OCI-LY7 (cell line): ENCODE measurements at regions not wholly inside any gene's neighbourhood (a gene's known extent, or its start where the extent isn't known, plus 50 kb on each side); places are given as distances from the start of the nearest gene placed in this dataset.

Source experiments
- BruUV-seq: library from RNA; stranded (reverse); fragments of 400-500 nt; replicated peaks from 2 replicates; lab custom pipeline; 2021; lab: Mats Ljungman, UMichigan
- CTCF ChIA-PET: fragments of 300-600 bp; sonication (Branson Sonifier 250); formaldehyde crosslinking; loops from one replicate; lab custom pipeline; 2022; ENCODE audit warnings: antibody characterized with exemption; ENCODE audit not compliant: unreplicated experiment; lab: Charles Lee
- POLR2A ChIA-PET: fragments of 300-600 bp; sonication (Branson Sonifier 250); formaldehyde crosslinking; loops from one replicate; lab custom pipeline; 2022; ENCODE audit warnings: antibody characterized with exemption; lab: Charles Lee
- DNase-seq: peaks from one replicate; pipeline ENCODE4 v3.0.0-alpha.2; 2015; ENCODE audit warnings: low spot score
- H2AFZ ChIP-seq: fragments of 200-600 bp; sonication (generic), shearing (Covaris generic); 2 replicates; pipeline ENCODE4 v1.6.1; 2014; ENCODE audit warnings: mild to moderate bottlenecking, antibody characterized with exemption, low read length, moderate library complexity
- H3K27ac ChIP-seq: fragments of 200-600 bp; sonication (generic); 2 replicates; pipeline ENCODE4 v1.5.1; 2014; ENCODE audit warnings: mixed run types, low read depth, mild to moderate bottlenecking, moderate library complexity, low read length, inconsistent platforms; ENCODE audit not compliant: poor library complexity, severe bottlenecking
- H3K36me3 ChIP-seq: fragments of 200-600 bp; sonication (generic); 2 replicates; pipeline ENCODE4 v1.6.1; 2014; ENCODE audit warnings: mild to moderate bottlenecking, antibody characterized with exemption, low read length, moderate library complexity, mixed read lengths; ENCODE audit not compliant: insufficient read depth
- H3K4me1 ChIP-seq: fragments of 200-600 bp; sonication (generic); 2 replicates; pipeline ENCODE4 v1.5.1; 2014; ENCODE audit warnings: mild to moderate bottlenecking, low read length; ENCODE audit not compliant: insufficient read depth, poor library complexity, severe bottlenecking
- H3K4me2 ChIP-seq: fragments of 200-600 bp; sonication (generic); 2 replicates; pipeline ENCODE4 v1.6.1; 2014; ENCODE audit warnings: mild to moderate bottlenecking, low read length
- H3K4me3 ChIP-seq: fragments of 200-600 bp; sonication (generic); 2 replicates; pipeline ENCODE4 v1.5.1; 2014; ENCODE audit warnings: mild to moderate bottlenecking, low read depth, low read length; ENCODE audit not compliant: poor library complexity, severe bottlenecking
- H3K79me2 ChIP-seq: fragments of 200-600 bp; sonication (generic); 2 replicates; pipeline ENCODE4 v1.6.1; 2016; ENCODE audit warnings: low read depth, mild to moderate bottlenecking, low read length, moderate library complexity, mixed read lengths; ENCODE audit not compliant: insufficient read depth
- H3K9me2 ChIP-seq: fragments of 200-600 bp; sonication (generic); 2 replicates; pipeline ENCODE4 v1.6.1; 2016; ENCODE audit warnings: mild to moderate bottlenecking, low read length, mixed read lengths; ENCODE audit not compliant: insufficient read depth
- H3K9me3 ChIP-seq: fragments of 200-600 bp; sonication (generic); 2 replicates; pipeline ENCODE4 v1.6.1; 2014; ENCODE audit warnings: mild to moderate bottlenecking, mixed run types, low read length, mixed read lengths
- H4K20me1 ChIP-seq: fragments of 200-600 bp; sonication (generic); 2 replicates; pipeline ENCODE4 v1.6.1; 2014; ENCODE audit warnings: mild to moderate bottlenecking, antibody characterized with exemption, low read length, moderate library complexity, mixed read lengths; ENCODE audit not compliant: insufficient read depth
- EZH2phosphoT487 ChIP-seq: fragments of 200-600 bp; sonication (generic); IDR thresholded peaks from 2 replicates; pipeline ENCODE4 v1.6.1; 2018; ENCODE audit warnings: low read depth, borderline replicate concordance, mild to moderate bottlenecking, mixed run types, antibody characterized with exemption, low read length, moderate library complexity, mixed read lengths
- intact Hi-C: fragments of 100-400 bp; cut with micrococcal nuclease; formaldehyde crosslinking; loops from one replicate; pipeline ENCODE4 v1.10.0; 2022; ENCODE audit not compliant: unreplicated experiment
- TF ChIP-seq, protein P1 (sequence below): fragments of 200-600 bp; sonication (generic); conservative IDR thresholded peaks from 2 replicates; pipeline ENCODE4 v1.5.1; 2014; ENCODE audit warnings: mild to moderate bottlenecking, antibody characterized with exemption, low read length, moderate library complexity, mixed read lengths

- no peak overlapping the region for H3K27ac ChIP-seq
- H3K79me2 ChIP-seq = no peaks in the 10 kb centered on the region
- no peak overlapping the region for H3K4me2 ChIP-seq
- ChIA-PET CTCF (no interaction called here), POLR2A (no interaction called here)
- TF ChIP-seq EZH2phosphoT487 = no peak
- TF ChIP-seq, protein P1, sequence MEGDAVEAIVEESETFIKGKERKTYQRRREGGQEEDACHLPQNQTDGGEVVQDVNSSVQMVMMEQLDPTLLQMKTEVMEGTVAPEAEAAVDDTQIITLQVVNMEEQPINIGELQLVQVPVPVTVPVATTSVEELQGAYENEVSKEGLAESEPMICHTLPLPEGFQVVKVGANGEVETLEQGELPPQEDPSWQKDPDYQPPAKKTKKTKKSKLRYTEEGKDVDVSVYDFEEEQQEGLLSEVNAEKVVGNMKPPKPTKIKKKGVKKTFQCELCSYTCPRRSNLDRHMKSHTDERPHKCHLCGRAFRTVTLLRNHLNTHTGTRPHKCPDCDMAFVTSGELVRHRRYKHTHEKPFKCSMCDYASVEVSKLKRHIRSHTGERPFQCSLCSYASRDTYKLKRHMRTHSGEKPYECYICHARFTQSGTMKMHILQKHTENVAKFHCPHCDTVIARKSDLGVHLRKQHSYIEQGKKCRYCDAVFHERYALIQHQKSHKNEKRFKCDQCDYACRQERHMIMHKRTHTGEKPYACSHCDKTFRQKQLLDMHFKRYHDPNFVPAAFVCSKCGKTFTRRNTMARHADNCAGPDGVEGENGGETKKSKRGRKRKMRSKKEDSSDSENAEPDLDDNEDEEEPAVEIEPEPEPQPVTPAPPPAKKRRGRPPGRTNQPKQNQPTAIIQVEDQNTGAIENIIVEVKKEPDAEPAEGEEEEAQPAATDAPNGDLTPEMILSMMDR = no peak
- H2AFZ ChIP-seq = no peak overlapping the region
- no peaks in the 10 kb centered on the region for H3K4me1 ChIP-seq
- H3K9me3 ChIP-seq = no peaks in the 10 kb centered on the region
- no peaks in the 10 kb centered on the region for H4K20me1 ChIP-seq
- no peaks in the 10 kb centered on the region for H3K9me2 ChIP-seq
- BruUV-seq = no TSS peak
- H3K36me3 ChIP-seq = no peaks in the 10 kb centered on the region
- DNase-seq = no peak
- H3K4me3 ChIP-seq = no peak overlapping the region
- intact Hi-C loops = no loop called here
Observed at GRCh38 chr14:56972948-56973347, 162.7 kb upstream of the OTX2 start.

DNA sequence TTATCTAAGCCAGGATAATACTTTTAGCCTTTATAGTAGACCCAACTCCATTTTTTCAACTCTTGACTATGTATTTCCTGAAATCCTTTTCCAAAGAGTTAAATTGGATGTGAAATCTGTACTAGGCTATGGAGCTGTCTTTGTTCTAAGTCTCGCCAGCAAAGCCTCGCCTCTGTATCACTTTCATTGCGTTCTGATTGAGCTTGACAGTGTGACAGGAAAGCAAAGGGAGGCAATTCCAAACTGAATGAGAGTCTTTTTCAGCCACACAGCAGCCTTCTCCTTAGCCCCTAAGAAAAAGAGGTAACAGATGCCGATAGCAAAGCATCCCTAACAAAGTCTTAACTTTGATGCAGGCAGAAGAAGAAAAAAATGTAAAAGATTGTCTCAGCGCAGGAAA, 154.6 kb upstream of the OTX2 start:
- no peak overlapping the region for H2AFZ ChIP-seq
- H4K20me1 ChIP-seq = no peaks in the 10 kb centered on the region
- H3K4me3 ChIP-seq = no peak overlapping the region
- no peak overlapping the region for H3K4me2 ChIP-seq
- H3K9me2 ChIP-seq = no peaks in the 10 kb centered on the region
- H3K27ac ChIP-seq = no peak overlapping the region
- intact Hi-C loops = no loop called here
- TF ChIP-seq EZH2phosphoT487 = no peak
- TF ChIP-seq, protein P1 = no peak
- DNase-seq = no peak
- H3K9me3 ChIP-seq = no peaks in the 10 kb centered on the region
- ChIA-PET POLR2A (interaction anchor here (0.7 kb wide), 1 partner anchor 31 kb away, joined by 3 read pairs; no protein-coding TSS in a partner anchor), CTCF (no interaction called here)
- H3K36me3 ChIP-seq = no peaks in the 10 kb centered on the region
- no peaks in the 10 kb centered on the region for H3K79me2 ChIP-seq
- BruUV-seq = no TSS peak
- no peaks in the 10 kb centered on the region for H3K4me1 ChIP-seq

DNA sequence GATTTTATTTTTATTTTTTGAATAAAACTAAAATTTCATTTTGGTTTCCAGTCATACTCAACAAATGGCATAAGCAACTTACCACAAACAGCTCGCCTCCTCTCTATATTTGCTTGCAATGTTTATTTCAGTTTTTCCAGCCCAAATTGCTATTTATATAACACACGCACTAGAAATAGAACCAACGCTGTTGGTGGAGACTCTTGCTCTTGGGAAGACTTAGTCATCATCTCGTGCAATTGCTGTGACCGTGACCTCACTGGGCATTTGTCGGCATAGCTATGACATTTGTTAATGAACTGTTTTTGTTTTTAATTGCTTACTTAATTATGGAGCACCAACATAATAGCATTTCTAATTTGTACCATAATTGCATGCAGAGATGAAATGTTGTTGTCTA, 153.1 kb upstream of the OTX2 start:
- POLR2A ChIA-PET = no interaction called here
- no peaks in the 10 kb centered on the region for H3K9me2 ChIP-seq
- H2AFZ ChIP-seq = no peak overlapping the region
- H4K20me1 ChIP-seq = no peaks in the 10 kb centered on the region
- CTCF ChIA-PET = no interaction called here
- H3K27ac ChIP-seq = no peak overlapping the region
- H3K36me3 ChIP-seq = no peaks in the 10 kb centered on the region
- no peak overlapping the region for H3K4me3 ChIP-seq
- no peak overlapping the region for H3K4me2 ChIP-seq
- no peak for DNase-seq
- no TSS peak for BruUV-seq
- H3K4me1 ChIP-seq = no peaks in the 10 kb centered on the region
- H3K9me3 ChIP-seq = no peaks in the 10 kb centered on the region
- no peaks in the 10 kb centered on the region for H3K79me2 ChIP-seq
- TF ChIP-seq EZH2phosphoT487 = no peak
- TF ChIP-seq, protein P1 = no peak
- intact Hi-C loops = no loop called here
